ENCODE measurements at regions not wholly inside any gene's neighbourhood (a gene's known extent, or its start where the extent isn't known, plus 50 kb on each side); places are given as distances from the start of the nearest gene placed in this dataset.

DNA sequence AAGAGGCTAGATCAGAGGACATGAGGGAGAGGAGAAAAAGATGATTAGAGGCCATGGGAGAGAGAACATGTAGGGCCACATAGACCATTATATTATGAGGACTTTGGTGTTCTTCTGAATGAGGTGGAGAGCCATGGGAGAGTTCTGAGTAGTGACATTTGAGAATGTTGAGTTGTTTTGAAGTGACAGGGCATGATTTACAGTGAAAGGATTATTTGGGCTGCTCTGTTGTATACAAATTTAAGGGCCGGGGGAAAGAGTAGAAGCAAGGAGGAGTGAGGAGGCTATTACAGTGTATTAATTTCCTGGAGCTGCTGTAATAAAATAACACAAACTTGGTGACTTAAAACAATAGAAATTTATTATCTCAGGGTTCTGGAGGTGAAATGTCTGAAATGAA lies 102.5 kb upstream of the RGS4 start:
- POLR2A ChIA-PET, result no interaction called here
- CTCF ChIA-PET, result no interaction called here
- no peaks in the 10 kb centered on the region for H3K36me3 ChIP-seq (ENCODE audit: insufficient read depth, low read length)

GRCh38 chr1:162964901-162965300 lies 103.9 kb upstream of the CCDC190 start:
- Histone ChIP-seq H3K4me3 (ENCODE audit: low read length) (no peak overlapping the region), H3K27me3 (ENCODE audit: control insufficient read depth in 1 of 2, insufficient read depth in 2 of 2, low read length in 2 of 2) (peaks cover 0 to 4% of the 10 kb centered on the region in 2 experiments), H3K36me3 (ENCODE audit: insufficient read depth, low read length) (no peaks in the 10 kb centered on the region), H3K27ac (ENCODE audit: low read depth in 1 of 2, low read length in 2 of 2) (no peak overlapping the region), H3K4me1 (ENCODE audit: insufficient read depth, low read length) (no peaks in the 10 kb centered on the region), H3K9me3 (ENCODE audit: control insufficient read depth in 1 of 2, insufficient read depth in 1 of 2, low read length in 2 of 2) (no peaks in the 10 kb centered on the region)
- POLR2A ChIA-PET, result no interaction called here
- no peak overlapping the region for H3K4me3 Mint-ChIP-seq
- CTCF ChIA-PET, result no interaction called here
- peaks cover 5% of the 10 kb centered on the region for H3K27me3 Mint-ChIP-seq
- no peaks in the 10 kb centered on the region for H3K4me1 Mint-ChIP-seq (ENCODE audit: low read depth)
- H3K36me3 Mint-ChIP-seq (ENCODE audit: low read depth), result no peaks in the 10 kb centered on the region
- no peak overlapping the region for H3K27ac Mint-ChIP-seq
- peaks cover 2% of the 10 kb centered on the region for H3K9me3 Mint-ChIP-seq
- TF ChIP-seq, protein P1, sequence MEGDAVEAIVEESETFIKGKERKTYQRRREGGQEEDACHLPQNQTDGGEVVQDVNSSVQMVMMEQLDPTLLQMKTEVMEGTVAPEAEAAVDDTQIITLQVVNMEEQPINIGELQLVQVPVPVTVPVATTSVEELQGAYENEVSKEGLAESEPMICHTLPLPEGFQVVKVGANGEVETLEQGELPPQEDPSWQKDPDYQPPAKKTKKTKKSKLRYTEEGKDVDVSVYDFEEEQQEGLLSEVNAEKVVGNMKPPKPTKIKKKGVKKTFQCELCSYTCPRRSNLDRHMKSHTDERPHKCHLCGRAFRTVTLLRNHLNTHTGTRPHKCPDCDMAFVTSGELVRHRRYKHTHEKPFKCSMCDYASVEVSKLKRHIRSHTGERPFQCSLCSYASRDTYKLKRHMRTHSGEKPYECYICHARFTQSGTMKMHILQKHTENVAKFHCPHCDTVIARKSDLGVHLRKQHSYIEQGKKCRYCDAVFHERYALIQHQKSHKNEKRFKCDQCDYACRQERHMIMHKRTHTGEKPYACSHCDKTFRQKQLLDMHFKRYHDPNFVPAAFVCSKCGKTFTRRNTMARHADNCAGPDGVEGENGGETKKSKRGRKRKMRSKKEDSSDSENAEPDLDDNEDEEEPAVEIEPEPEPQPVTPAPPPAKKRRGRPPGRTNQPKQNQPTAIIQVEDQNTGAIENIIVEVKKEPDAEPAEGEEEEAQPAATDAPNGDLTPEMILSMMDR (IDR thresholded peaks at IDR 0.05), result no peak
- DNase-seq, result no peak
- intact Hi-C loops (cut with DNase I, micrococcal nuclease), result no loop called here
- ATAC-seq (ENCODE audit: poor library complexity), result no peak

More for the DNA sequence above, 102.5 kb upstream of the RGS4 start:
- Histone ChIP-seq H3K9me3 (ENCODE audit: control insufficient read depth in 1 of 2, insufficient read depth in 1 of 2, low read length in 2 of 2) (no peaks in the 10 kb centered on the region), H3K27ac (ENCODE audit: low read depth in 1 of 2, low read length in 2 of 2) (no peak overlapping the region), H3K4me3 (ENCODE audit: low read length) (no peak overlapping the region), H3K4me1 (ENCODE audit: insufficient read depth, low read length) (no peaks in the 10 kb centered on the region), H3K27me3 (ENCODE audit: control insufficient read depth in 1 of 2, insufficient read depth in 2 of 2, low read length in 2 of 2) (peaks cover 0 to 4% of the 10 kb centered on the region in 2 experiments)
- TF ChIP-seq, protein P1 (IDR thresholded peaks at IDR 0.05), result no peak
- intact Hi-C loops (cut with DNase I, micrococcal nuclease), result no loop called here
- DNase-seq (no peak), ATAC-seq (ENCODE audit: poor library complexity) (no peak)
- no peak overlapping the region for H3K4me3 Mint-ChIP-seq
- peaks cover 7% of the 10 kb centered on the region for H3K27me3 Mint-ChIP-seq
- H3K9me3 Mint-ChIP-seq, result peaks cover 2% of the 10 kb centered on the region
- H3K27ac Mint-ChIP-seq, result no peak overlapping the region
- H3K36me3 Mint-ChIP-seq (ENCODE audit: low read depth), result no peaks in the 10 kb centered on the region
- no peaks in the 10 kb centered on the region for H3K4me1 Mint-ChIP-seq (ENCODE audit: low read depth)

DNA sequence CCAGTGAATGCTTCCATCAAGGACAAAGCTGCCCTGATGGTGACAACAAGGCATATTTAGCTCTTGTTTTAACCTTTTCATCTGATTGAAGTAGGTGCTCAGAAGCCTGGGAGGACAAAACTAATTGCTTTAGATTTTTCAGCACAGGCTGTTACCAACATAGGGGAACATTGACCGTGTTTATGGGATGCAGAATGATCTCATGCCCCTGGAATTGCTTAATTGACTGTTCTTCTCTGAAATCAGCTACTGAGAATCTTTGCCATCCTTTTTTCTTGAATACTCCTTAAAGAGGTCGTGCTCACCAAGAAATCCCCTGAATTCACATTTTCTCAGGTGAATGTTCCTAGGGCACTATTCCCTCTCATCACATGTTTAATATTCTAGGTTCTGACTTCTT lies 95.9 kb upstream of the CCDC190 start:
- DNase-seq (no peak), ATAC-seq (ENCODE audit: poor library complexity) (no peak)
- Histone ChIP-seq H3K36me3 (ENCODE audit: insufficient read depth, low read length) (no peaks in the 10 kb centered on the region), H3K4me1 (ENCODE audit: insufficient read depth, low read length) (no peaks in the 10 kb centered on the region), H3K27me3 (ENCODE audit: control insufficient read depth in 1 of 2, insufficient read depth in 2 of 2, low read length in 2 of 2) (no peaks in the 10 kb centered on the region), H3K27ac (ENCODE audit: low read depth in 1 of 2, low read length in 2 of 2) (no peak overlapping the region), H3K9me3 (ENCODE audit: control insufficient read depth in 1 of 2, insufficient read depth in 1 of 2, low read length in 2 of 2) (no peaks in the 10 kb centered on the region), H3K4me3 (ENCODE audit: low read length) (no peak overlapping the region)
- no peaks in the 10 kb centered on the region for H3K4me1 Mint-ChIP-seq (ENCODE audit: low read depth)
- H3K27ac Mint-ChIP-seq, result no peak overlapping the region
- ChIA-PET CTCF (no interaction called here), POLR2A (no interaction called here)
- H3K27me3 Mint-ChIP-seq, result peaks cover 10% of the 10 kb centered on the region
- no peak overlapping the region for H3K4me3 Mint-ChIP-seq
- intact Hi-C loops (cut with DNase I, micrococcal nuclease), result no loop called here
- H3K9me3 Mint-ChIP-seq, result no peaks in the 10 kb centered on the region
- TF ChIP-seq, protein P1 (IDR thresholded peaks at IDR 0.05), result no peak
- no peaks in the 10 kb centered on the region for H3K36me3 Mint-ChIP-seq (ENCODE audit: low read depth)

All from CD4-positive, alpha-beta T cell (primary cell).